HEK293 (cell line): ENCODE measurements at regions not wholly inside any gene's neighbourhood (a gene's known extent, or its start where the extent isn't known, plus 50 kb on each side); places are given as distances from the start of the nearest gene placed in this dataset.

ENCODE experiments used
- CTCF ChIA-PET: fragments of 350-600 bp; formaldehyde crosslinking; extraction: SDS; loops from one replicate; lab custom pipeline; 2021; ENCODE audit warnings: antibody characterized with exemption; lab: Yijun Ruan, JAX
- POLR2A ChIA-PET: fragments of 300-600 bp; formaldehyde crosslinking; extraction: SDS; loops from one replicate; lab custom pipeline; 2020; ENCODE audit warnings: antibody characterized with exemption, inconsistent platforms; lab: Yijun Ruan, JAX
- H3K27ac ChIP-seq: fragments of 200-500 bp; sonication (Bioruptor generic); 2 replicates; pipeline ENCODE4 v1.5.1; 2014; ENCODE audit warnings: low read depth, low read length, control low read depth, inconsistent platforms; ENCODE audit errors: extremely low read depth
- H3K36me3 ChIP-seq, 2 experiments: fragments of 200-500 bp in 1 of 2; sonication (Bioruptor generic) in 1 of 2; 1 replicate in 1 of 2; 2 replicates in 1 of 2; pipeline ENCODE4 v1.5.1; 2014 to 2017; ENCODE audit warnings: inconsistent platforms in 2 of 2, low read length in 2 of 2; ENCODE audit not compliant: control insufficient read depth in 2 of 2, insufficient read depth in 1 of 2
- H3K4me1 ChIP-seq: fragments of 200-500 bp; sonication (Bioruptor generic); 2 replicates; pipeline ENCODE4 v1.5.1; 2014; ENCODE audit warnings: mild to moderate bottlenecking, low read length, inconsistent platforms; ENCODE audit not compliant: control insufficient read depth, insufficient read depth
- H3K4me3 ChIP-seq: 2 replicates; pipeline ENCODE4 v1.5.1; 2011; ENCODE audit warnings: low read depth, mild to moderate bottlenecking, control low read depth, low read length, moderate library complexity
- H3K9me3 ChIP-seq: fragments of 200-500 bp; sonication (Bioruptor generic); 2 replicates; pipeline ENCODE4 v1.5.1; 2014; ENCODE audit warnings: low read depth, low read length, inconsistent platforms; ENCODE audit not compliant: control insufficient read depth, insufficient read depth
- GLI2 ChIP-seq: fragments of 450-650 bp; formaldehyde crosslinking; IDR thresholded peaks from 2 replicates; pipeline ENCODE4; 2017; ENCODE audit warnings: missing biosample characterization, missing genetic modification characterization, low read depth, borderline replicate concordance
- GLIS1 ChIP-seq: fragments of 450-650 bp; formaldehyde crosslinking; IDR thresholded peaks from 2 replicates; pipeline ENCODE4 v1.5.1; 2016; ENCODE audit warnings: missing biosample characterization, missing genetic modification characterization
- KLF16 ChIP-seq: fragments of 450-650 bp; formaldehyde crosslinking; IDR thresholded peaks from 2 replicates; pipeline ENCODE4 v1.5.1; 2017; ENCODE audit warnings: missing biosample characterization, missing genetic modification characterization
- PRDM6 ChIP-seq: fragments of 450-650 bp; formaldehyde crosslinking; IDR thresholded peaks from 2 replicates; pipeline ENCODE4 v1.5.1; 2017; ENCODE audit warnings: missing biosample characterization, missing genetic modification characterization
- SCRT1 ChIP-seq: fragments of 450-650 bp; formaldehyde crosslinking; IDR thresholded peaks from 2 replicates; pipeline ENCODE4 v1.5.1; 2016; ENCODE audit warnings: missing biosample characterization, missing genetic modification characterization, borderline replicate concordance
- SCRT2 ChIP-seq: fragments of 450-650 bp; formaldehyde crosslinking; IDR thresholded peaks from 2 replicates; pipeline ENCODE4 v1.5.1; 2016; ENCODE audit warnings: missing biosample characterization, missing genetic modification characterization
- SETDB1 ChIP-seq: IDR thresholded peaks from one replicate; pipeline ENCODE4 v1.6.1; 2017; ENCODE audit warnings: mild to moderate bottlenecking, low read length, moderate library complexity, mixed read lengths; ENCODE audit not compliant: insufficient read length
- SP3 ChIP-seq: fragments of 450-650 bp; formaldehyde crosslinking; IDR thresholded peaks from 2 replicates; pipeline ENCODE4 v1.5.1; 2016; ENCODE audit warnings: missing biosample characterization, missing genetic modification characterization
- ZNF146 ChIP-seq: fragments of 450-650 bp; formaldehyde crosslinking; IDR thresholded peaks from 2 replicates; pipeline ENCODE4 v1.5.1; 2016; ENCODE audit warnings: missing biosample characterization, missing genetic modification characterization
- ZNF274 ChIP-seq, 2 experiments: fragments of 200-500 bp in 1 of 2; fragments of 450-650 bp in 1 of 2; sonication (Bioruptor generic) in 1 of 2; formaldehyde crosslinking in 1 of 2; IDR thresholded peaks; 2 replicates each; pipeline versions ENCODE4 v1.5.1 to v1.6.1; 2014 to 2016; ENCODE audit warnings: borderline replicate concordance in 1 of 2, inconsistent platforms in 1 of 2, low read length in 1 of 2, missing biosample characterization in 1 of 2, missing genetic modification characterization in 1 of 2
- ZNF302 ChIP-seq: fragments of 450-650 bp; formaldehyde crosslinking; IDR thresholded peaks from 2 replicates; pipeline ENCODE4 v1.5.1; 2016; ENCODE audit warnings: missing biosample characterization, missing genetic modification characterization, low read depth
- ZNF335 ChIP-seq: fragments of 450-650 bp; formaldehyde crosslinking; conservative IDR thresholded peaks from 2 replicates; pipeline ENCODE4 v1.5.1; 2016; ENCODE audit warnings: missing biosample characterization, missing genetic modification characterization
- ZNF350 ChIP-seq: fragments of 450-650 bp; formaldehyde crosslinking; IDR thresholded peaks from 2 replicates; pipeline ENCODE4 v1.5.0; 2017; ENCODE audit warnings: missing biosample characterization, mild to moderate bottlenecking, missing genetic modification characterization
- ZNF433 ChIP-seq: fragments of 450-650 bp; formaldehyde crosslinking; IDR thresholded peaks from 2 replicates; pipeline ENCODE4 v1.5.1; 2016; ENCODE audit warnings: missing biosample characterization, missing genetic modification characterization, low read depth
- ZNF449 ChIP-seq: fragments of 450-650 bp; formaldehyde crosslinking; IDR thresholded peaks from 2 replicates; pipeline ENCODE4 v1.5.1; 2017; ENCODE audit warnings: missing biosample characterization, mild to moderate bottlenecking, missing genetic modification characterization, moderate library complexity
- ZNF48 ChIP-seq: fragments of 450-650 bp; formaldehyde crosslinking; IDR thresholded peaks from 2 replicates; pipeline ENCODE4 v1.5.1; 2016; ENCODE audit warnings: missing biosample characterization, missing genetic modification characterization
- ZNF571 ChIP-seq: fragments of 450-650 bp; formaldehyde crosslinking; IDR thresholded peaks from 2 replicates; pipeline ENCODE4 v1.5.0; 2017; ENCODE audit warnings: missing biosample characterization, missing genetic modification characterization
- ZNF600 ChIP-seq: fragments of 450-650 bp; formaldehyde crosslinking; IDR thresholded peaks from 2 replicates; pipeline ENCODE4 v1.5.1; 2016; ENCODE audit warnings: missing biosample characterization, missing genetic modification characterization
- ZNF645 ChIP-seq: fragments of 450-650 bp; formaldehyde crosslinking; IDR thresholded peaks from 2 replicates; pipeline ENCODE4; 2016; ENCODE audit warnings: missing biosample characterization, missing genetic modification characterization
- ZNF654 ChIP-seq: fragments of 450-650 bp; formaldehyde crosslinking; IDR thresholded peaks from 2 replicates; pipeline ENCODE4 v1.5.1; 2016; ENCODE audit warnings: low read depth, missing biosample characterization, missing genetic modification characterization
- ZNF677 ChIP-seq: fragments of 450-650 bp; IDR thresholded peaks from 2 replicates; pipeline ENCODE4 v1.5.0; 2018; ENCODE audit warnings: missing biosample characterization, mild to moderate bottlenecking, missing genetic modification characterization, moderate library complexity
- ZNF701 ChIP-seq: fragments of 450-650 bp; formaldehyde crosslinking; IDR thresholded peaks from 2 replicates; pipeline ENCODE4 v1.5.1; 2016; ENCODE audit warnings: missing biosample characterization, missing genetic modification characterization
- ZNF837 ChIP-seq: fragments of 450-650 bp; formaldehyde crosslinking; IDR thresholded peaks from 2 replicates; pipeline ENCODE4 v1.5.1; 2016; ENCODE audit warnings: missing biosample characterization, missing genetic modification characterization
- ZSCAN30 ChIP-seq: fragments of 450-650 bp; IDR thresholded peaks from 2 replicates; pipeline ENCODE4 v1.5.1; 2018; ENCODE audit warnings: missing biosample characterization, mild to moderate bottlenecking, missing genetic modification characterization, moderate library complexity

- CTCF ChIA-PET = no interaction called here
- H3K4me3 ChIP-seq = no peak overlapping the region
These were observed 654.3 kb downstream of the CCDC171 start for GRCh38 chr9:16207161-16207560.

GRCh38 chr9:16210440-16210839, 657.6 kb downstream of the CCDC171 start:
- ChIA-PET POLR2A (no interaction called here), CTCF (interaction anchor here (0.5 kb wide), 1 partner anchor 711 kb away, joined by 3 read pairs; no protein-coding TSS in a partner anchor)
- no peak overlapping the region for H3K27ac ChIP-seq
- no peaks in the 10 kb centered on the region for H3K36me3 ChIP-seq
- no peak overlapping the region for H3K4me3 ChIP-seq
- no peaks in the 10 kb centered on the region for H3K9me3 ChIP-seq
- no peaks in the 10 kb centered on the region for H3K4me1 ChIP-seq
- TF ChIP-seq SCRT2 (tag by site-specific recombination) (no peak), SP3 (no peak), ZNF274 (IDR thresholded peaks at IDR 0.05; ENCODE audit: low read length) (no peak), ZNF274 (tag by site-specific recombination; IDR thresholded peaks at IDR 0.05; ENCODE audit: borderline replicate concordance) (no peak), GLIS1 (tag by site-specific recombination) (no peak), PRDM6 (no peak), ZNF677 (no peak), GLI2 (tag by site-specific recombination) (no peak), ZNF645 (tag by site-specific recombination) (no peak), ZNF654 (tag by site-specific recombination) (no peak), ZNF600 (tag by site-specific recombination) (no peak), ZNF302 (no peak), ZSCAN30 (tag by site-specific recombination) (no peak), ZNF837 (tag by site-specific recombination) (no peak), ZNF449 (tag by site-specific recombination) (no peak), KLF16 (tag by site-specific recombination) (no peak), ZNF701 (tag by site-specific recombination) (no peak), ZNF433 (tag by site-specific recombination) (no peak), SETDB1 (no peak), ZNF48 (tag by site-specific recombination) (no peak)

More at GRCh38 chr9:16207161-16207560, 654.3 kb downstream of the CCDC171 start:
- no peak overlapping the region for H3K27ac ChIP-seq
- H3K9me3 ChIP-seq = no peaks in the 10 kb centered on the region
- no peak for TF ChIP-seq ZNF350 (tag by site-specific recombination)
- no peak for TF ChIP-seq ZNF335 (tag by site-specific recombination)
- no peak for TF ChIP-seq SCRT1 (tag by site-specific recombination)
- no peak for TF ChIP-seq ZNF571 (tag by site-specific recombination)
- no peak for TF ChIP-seq ZNF146 (tag by site-specific recombination)
- no peaks in the 10 kb centered on the region for H3K4me1 ChIP-seq
- no peaks in the 10 kb centered on the region for H3K36me3 ChIP-seq
- POLR2A ChIA-PET = no interaction called here
